ENCODE measurements at regions not wholly inside any gene's neighbourhood (a gene's known extent, or its start where the extent isn't known, plus 50 kb on each side); places are given as distances from the start of the nearest gene placed in this dataset.

DNA sequence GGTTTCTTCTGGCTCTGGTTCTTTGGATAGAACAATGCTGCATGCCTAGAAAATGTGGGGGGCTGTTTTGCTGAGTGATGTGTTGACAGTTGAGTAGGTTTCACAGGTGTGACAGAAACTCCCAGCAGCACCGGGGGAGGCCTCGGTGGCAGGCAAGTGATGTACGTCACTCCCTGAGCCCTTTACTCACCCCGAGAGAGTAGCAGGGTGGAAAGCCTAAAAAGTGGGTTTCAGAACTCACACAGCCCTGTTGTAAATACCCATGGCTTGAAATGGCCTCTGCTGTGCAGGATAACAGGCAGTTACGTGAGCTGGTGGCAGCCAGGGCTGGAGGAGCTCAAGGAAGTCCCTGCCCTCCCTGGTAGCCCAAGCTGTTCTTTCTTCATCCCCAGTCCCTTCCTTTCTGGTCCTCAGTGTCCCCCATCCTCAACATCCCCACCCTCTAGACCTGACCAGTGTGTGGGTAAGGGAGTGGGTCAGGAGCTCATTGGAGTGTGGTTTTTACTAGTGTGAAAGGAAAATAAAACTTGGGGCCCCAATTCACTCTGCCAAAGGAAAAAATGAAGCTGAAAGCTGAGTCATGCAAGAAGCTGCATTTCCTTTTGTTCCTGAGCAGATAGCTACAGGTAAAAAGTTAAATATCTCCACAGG lies 258.1 kb downstream of the STK31 start:
- TF ChIP-seq, protein P1, sequence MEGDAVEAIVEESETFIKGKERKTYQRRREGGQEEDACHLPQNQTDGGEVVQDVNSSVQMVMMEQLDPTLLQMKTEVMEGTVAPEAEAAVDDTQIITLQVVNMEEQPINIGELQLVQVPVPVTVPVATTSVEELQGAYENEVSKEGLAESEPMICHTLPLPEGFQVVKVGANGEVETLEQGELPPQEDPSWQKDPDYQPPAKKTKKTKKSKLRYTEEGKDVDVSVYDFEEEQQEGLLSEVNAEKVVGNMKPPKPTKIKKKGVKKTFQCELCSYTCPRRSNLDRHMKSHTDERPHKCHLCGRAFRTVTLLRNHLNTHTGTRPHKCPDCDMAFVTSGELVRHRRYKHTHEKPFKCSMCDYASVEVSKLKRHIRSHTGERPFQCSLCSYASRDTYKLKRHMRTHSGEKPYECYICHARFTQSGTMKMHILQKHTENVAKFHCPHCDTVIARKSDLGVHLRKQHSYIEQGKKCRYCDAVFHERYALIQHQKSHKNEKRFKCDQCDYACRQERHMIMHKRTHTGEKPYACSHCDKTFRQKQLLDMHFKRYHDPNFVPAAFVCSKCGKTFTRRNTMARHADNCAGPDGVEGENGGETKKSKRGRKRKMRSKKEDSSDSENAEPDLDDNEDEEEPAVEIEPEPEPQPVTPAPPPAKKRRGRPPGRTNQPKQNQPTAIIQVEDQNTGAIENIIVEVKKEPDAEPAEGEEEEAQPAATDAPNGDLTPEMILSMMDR (IDR thresholded peaks at IDR 0.05) = no peak
- TF ChIP-seq POLR2AphosphoS5 (IDR thresholded peaks at IDR 0.05) (no peak), POLR2A (IDR thresholded peaks at IDR 0.05) (no peak)
- H3K36me3 ChIP-seq = no peaks in the 10 kb centered on the region
- H3K27ac ChIP-seq = no peak overlapping the region
- H3K4me1 ChIP-seq = no peaks in the 10 kb centered on the region
- no peaks in the 10 kb centered on the region for H3K9me3 ChIP-seq
- DNase-seq = no peak
- no peak overlapping the region for H3K4me3 ChIP-seq
- H3K27me3 ChIP-seq = no peaks in the 10 kb centered on the region
- intact Hi-C loops (cut with DNase I; ENCODE audit: low total_unique reads) = no loop called here
- in situ Hi-C loops (cut with MboI; ENCODE audit: low pct_ligation_motif_present in 1 of 4, low pct_unique_long_range_greater_than_20kb in 1 of 4, low sequenced_read_pairs in 3 of 4) = no loop called here
- 89% methylated on average over 5 of the region's 5 CpGs; no CpG with 5 or more reads in 1 of the 2 donors for WGBS, 2 donors (ENCODE audit: low coverage in 1 of 2)

- DNase-seq = no peak
- H3K27ac ChIP-seq = no peak overlapping the region
- intact Hi-C loops (cut with DNase I; ENCODE audit: low total_unique reads) = no loop called here
- H3K36me3 ChIP-seq = no peaks in the 10 kb centered on the region
- no peaks in the 10 kb centered on the region for H3K27me3 ChIP-seq
- no peak overlapping the region for H3K4me3 ChIP-seq
- in situ Hi-C loops (cut with MboI; ENCODE audit: low pct_ligation_motif_present in 1 of 4, low pct_unique_long_range_greater_than_20kb in 1 of 4, low sequenced_read_pairs in 3 of 4) = no loop called here
- no peaks in the 10 kb centered on the region for H3K4me1 ChIP-seq
- TF ChIP-seq POLR2AphosphoS5 (IDR thresholded peaks at IDR 0.05) (no peak), POLR2A (IDR thresholded peaks at IDR 0.05) (no peak)
- TF ChIP-seq, protein P1 (IDR thresholded peaks at IDR 0.05) = no peak
- H3K9me3 ChIP-seq = no peaks in the 10 kb centered on the region
- WGBS, 2 donors (ENCODE audit: low coverage in 1 of 2) = 50 to 60% methylated on average over 1 to 2 of the region's 2 CpGs
These were observed 258.8 kb downstream of the STK31 start for GRCh38 chr7:23968791-23969190.

DNA sequence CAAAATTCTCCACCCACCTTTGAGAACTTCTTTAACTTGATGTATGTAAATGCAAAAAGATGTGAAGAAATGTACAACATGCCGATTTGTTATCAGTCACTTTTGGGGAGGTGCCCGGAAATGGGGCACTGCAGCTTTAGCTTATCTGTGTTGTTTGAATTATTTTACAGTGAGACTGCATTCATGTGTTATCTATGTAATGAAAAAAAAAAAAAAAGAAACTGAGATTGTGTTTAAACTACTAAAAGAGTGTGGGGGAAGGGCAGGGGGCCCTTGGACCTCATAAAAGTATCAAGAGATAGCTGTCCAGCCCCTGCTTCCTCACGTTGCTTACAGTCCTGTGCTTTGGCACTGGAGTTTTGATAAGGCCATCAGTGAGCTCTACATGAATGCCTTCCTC lies 259.4 kb downstream of the STK31 start:
- DNase-seq = no peak
- no peaks in the 10 kb centered on the region for H3K36me3 ChIP-seq
- TF ChIP-seq POLR2A (IDR thresholded peaks at IDR 0.05) = no peak
- TF ChIP-seq POLR2AphosphoS5 (IDR thresholded peaks at IDR 0.05) = no peak
- no peak for TF ChIP-seq EP300 (IDR thresholded peaks at IDR 0.05; ENCODE audit: low read depth)
- TF ChIP-seq, protein P1 (IDR thresholded peaks at IDR 0.05) = no peak
- intact Hi-C loops (cut with DNase I; ENCODE audit: low total_unique reads) (no loop called here), in situ Hi-C loops (cut with MboI; ENCODE audit: low pct_ligation_motif_present in 1 of 4, low pct_unique_long_range_greater_than_20kb in 1 of 4, low sequenced_read_pairs in 3 of 4) (no loop called here)
- H3K4me1 ChIP-seq = no peaks in the 10 kb centered on the region
- no peak overlapping the region for H3K4me3 ChIP-seq
- H3K27ac ChIP-seq = no peak overlapping the region
- no peaks in the 10 kb centered on the region for H3K9me3 ChIP-seq
- H3K27me3 ChIP-seq = no peaks in the 10 kb centered on the region
- WGBS, 2 donors (ENCODE audit: low coverage in 1 of 2) = 31 to 62% methylated on average over 3 of the region's 3 CpGs

- in situ Hi-C loops (cut with MboI; ENCODE audit: low pct_ligation_motif_present in 1 of 4, low pct_unique_long_range_greater_than_20kb in 1 of 4, low sequenced_read_pairs in 3 of 4) = no loop called here
- 75% methylated on average over 2 of the region's 2 CpGs; no CpG with 5 or more reads in 1 of the 2 donors for WGBS, 2 donors (ENCODE audit: low coverage in 1 of 2)
These were observed 260.2 kb downstream of the STK31 start for GRCh38 chr7:23970193-23970592.

More at GRCh38 chr7:23970193-23970592, 260.2 kb downstream of the STK31 start:
- H3K4me1 ChIP-seq = no peaks in the 10 kb centered on the region
- H3K36me3 ChIP-seq = no peaks in the 10 kb centered on the region
- H3K9me3 ChIP-seq = no peaks in the 10 kb centered on the region
- intact Hi-C loops (cut with DNase I; ENCODE audit: low total_unique reads) = no loop called here
- no peak overlapping the region for H3K4me3 ChIP-seq
- no peaks in the 10 kb centered on the region for H3K27me3 ChIP-seq
- DNase-seq = no peak
- TF ChIP-seq POLR2AphosphoS5 (IDR thresholded peaks at IDR 0.05) (no peak), EP300 (IDR thresholded peaks at IDR 0.05; ENCODE audit: low read depth) (no peak), POLR2A (IDR thresholded peaks at IDR 0.05) (no peak)
- TF ChIP-seq, protein P1 (IDR thresholded peaks at IDR 0.05) = no peak
- no peak overlapping the region for H3K27ac ChIP-seq

All from transverse colon (tissue), 4 donors.